ENCODE measurements at regions not wholly inside any gene's neighbourhood (a gene's known extent, or its start where the extent isn't known, plus 50 kb on each side); places are given as distances from the start of the nearest gene placed in this dataset.
A peak's percentile ranks its signal among the peaks of the same experiment; 100 is the strongest.

GRCh38 chr16:87051526-87052320 lies 265.5 kb downstream of the C16orf95 start:
- no peak for DNase-seq (ENCODE audit: low read depth in 2 of 2)

- no peak for DNase-seq (ENCODE audit: low read depth in 2 of 2)
These were observed 264.7 kb downstream of the C16orf95 start for GRCh38 chr16:87052506-87052905.

GRCh38 chr16:87053016-87053982 lies 263.9 kb downstream of the C16orf95 start:
- DNase-seq (ENCODE audit: low read depth in 2 of 2), result no peak

GRCh38 chr16:87054154-87054553 lies 263.0 kb downstream of the C16orf95 start:
- no peak for DNase-seq (ENCODE audit: low read depth in 2 of 2)

GRCh38 chr16:87054856-87055255 lies 262.3 kb downstream of the C16orf95 start:
- DNase-seq (ENCODE audit: low read depth in 2 of 2), result no peak

GRCh38 chr16:87056083-87056482 lies 261.1 kb downstream of the C16orf95 start:
- DNase-seq (ENCODE audit: low read depth in 2 of 2), result no peak

GRCh38 chr16:87056551-87056950 lies 260.6 kb downstream of the C16orf95 start:
- DNase-seq (ENCODE audit: low read depth in 2 of 2), result no peak

- no peak for DNase-seq (ENCODE audit: low read depth in 2 of 2)
These were observed 259.8 kb downstream of the C16orf95 start for GRCh38 chr16:87057211-87057881.

- DNase-seq (ENCODE audit: low read depth in 2 of 2), result no peak
These were observed 259.1 kb downstream of the C16orf95 start for GRCh38 chr16:87057951-87058560.

GRCh38 chr16:87058728-87059250 lies 258.4 kb downstream of the C16orf95 start:
- DNase-seq (ENCODE audit: low read depth in 2 of 2), result no peak

GRCh38 chr16:87060034-87060986 lies 256.9 kb downstream of the C16orf95 start:
- DNase-seq (ENCODE audit: low read depth in 2 of 2), result no peak

GRCh38 chr16:87061243-87061920 lies 255.8 kb downstream of the C16orf95 start:
- DNase-seq (ENCODE audit: low read depth in 2 of 2), result no peak

GRCh38 chr16:87062569-87063442 lies 254.4 kb downstream of the C16orf95 start:
- peak in 1 of 2 donors; percentile 34 for DNase-seq (ENCODE audit: low read depth in 2 of 2)

GRCh38 chr16:87063543-87063942 lies 253.6 kb downstream of the C16orf95 start:
- no peak for DNase-seq (ENCODE audit: low read depth in 2 of 2)

- no peak for DNase-seq (ENCODE audit: low read depth in 2 of 2)
These were observed 252.3 kb downstream of the C16orf95 start for GRCh38 chr16:87064731-87065445.

GRCh38 chr16:87065446-87066132 lies 251.6 kb downstream of the C16orf95 start:
- DNase-seq (ENCODE audit: low read depth in 2 of 2), result no peak
